ENCODE measurements at regions not wholly inside any gene's neighbourhood (a gene's known extent, or its start where the extent isn't known, plus 50 kb on each side); places are given as distances from the start of the nearest gene placed in this dataset.

- no peak for TF ChIP-seq POLR2A (IDR thresholded peaks at IDR 0.05)
- TF ChIP-seq CTCF (IDR thresholded peaks at IDR 0.05), result no peak
These were observed 257.3 kb downstream of the GPAM start for GRCh38 chr10:111926286-111926685.

Data from sigmoid colon (tissue), 3 donors.